ENCODE measurements at regions not wholly inside any gene's neighbourhood (a gene's known extent, or its start where the extent isn't known, plus 50 kb on each side); places are given as distances from the start of the nearest gene placed in this dataset.
"Not testable (repeated sequence)": the region's sequence is repeated elsewhere in the genome, so short reads cannot be mapped to it uniquely, and the experiment has no call there.

GRCh38 chr6:19547507-19547906 is 289.7 kb upstream of the ID4 start:
- no peak for DNase-seq (ENCODE audit: low read depth in 2 of 2)

GRCh38 chr6:19549109-19549508 is 288.1 kb upstream of the ID4 start:
- no peak for DNase-seq (ENCODE audit: low read depth in 2 of 2)

GRCh38 chr6:19550380-19550779 is 286.8 kb upstream of the ID4 start:
- DNase-seq (ENCODE audit: low read depth in 2 of 2): no peak

GRCh38 chr6:19551611-19552010 is 285.6 kb upstream of the ID4 start:
- no peak for DNase-seq (ENCODE audit: low read depth in 2 of 2)

GRCh38 chr6:19552076-19552475 is 285.1 kb upstream of the ID4 start:
- DNase-seq (ENCODE audit: low read depth in 2 of 2): no peak

- no peak for DNase-seq (ENCODE audit: low read depth in 2 of 2)
These were observed 284.6 kb upstream of the ID4 start for GRCh38 chr6:19552588-19552987.

GRCh38 chr6:19554356-19555225 is 282.6 kb upstream of the ID4 start:
- DNase-seq (ENCODE audit: low read depth in 2 of 2): no peak

- no peak for DNase-seq (ENCODE audit: low read depth in 2 of 2)
These were observed 280.0 kb upstream of the ID4 start for GRCh38 chr6:19557191-19557590.

GRCh38 chr6:19558201-19558600 is 279.0 kb upstream of the ID4 start:
- DNase-seq (ENCODE audit: low read depth in 2 of 2): no peak

- no peak for DNase-seq (ENCODE audit: low read depth in 2 of 2)
These were observed 278.2 kb upstream of the ID4 start for GRCh38 chr6:19558934-19559333.

GRCh38 chr6:19562468-19562867 is 274.7 kb upstream of the ID4 start:
- DNase-seq (ENCODE audit: low read depth in 2 of 2): no peak

- no peak for DNase-seq (ENCODE audit: low read depth in 2 of 2)
These were observed 267.6 kb upstream of the ID4 start for GRCh38 chr6:19569563-19569962.

- no peak for DNase-seq (ENCODE audit: low read depth in 2 of 2)
These were observed 266.0 kb upstream of the ID4 start for GRCh38 chr6:19571176-19571575.

- DNase-seq (ENCODE audit: low read depth in 2 of 2): no peak
These were observed 258.7 kb upstream of the ID4 start for GRCh38 chr6:19578481-19578880.

- DNase-seq (ENCODE audit: low read depth in 2 of 2): not testable (repeated sequence)
These were observed 253.0 kb upstream of the ID4 start for GRCh38 chr6:19584207-19584606.

- DNase-seq (ENCODE audit: low read depth in 2 of 2): no peak
These were observed 249.8 kb upstream of the ID4 start for GRCh38 chr6:19587238-19587942.

- DNase-seq (ENCODE audit: low read depth in 2 of 2): no peak
These were observed 246.6 kb upstream of the ID4 start for GRCh38 chr6:19590501-19591131.

- DNase-seq (ENCODE audit: low read depth in 2 of 2): no peak
These were observed 239.3 kb upstream of the ID4 start for GRCh38 chr6:19597809-19598320.

- DNase-seq (ENCODE audit: low read depth in 2 of 2): no peak
These were observed 237.2 kb upstream of the ID4 start for GRCh38 chr6:19599796-19600464.

- DNase-seq (ENCODE audit: low read depth in 2 of 2): no peak
These were observed 234.6 kb upstream of the ID4 start for GRCh38 chr6:19602434-19603013.

- DNase-seq (ENCODE audit: low read depth in 2 of 2): no peak
These were observed 233.4 kb upstream of the ID4 start for GRCh38 chr6:19603721-19604120.

- no peak for DNase-seq (ENCODE audit: low read depth in 2 of 2)
These were observed 231.5 kb upstream of the ID4 start for GRCh38 chr6:19605624-19606023.

All from stimulated activated CD4-positive, alpha-beta T cell treated with anti-CD3 and anti-CD28 coated beads, Interleukin-1b, Interleukin-23, amount 100 ng/mL, for 4 hours (primary cell).